Esophagus squamous epithelium (tissue), 4 donors: ENCODE measurements at regions not wholly inside any gene's neighbourhood (a gene's known extent, or its start where the extent isn't known, plus 50 kb on each side); places are given as distances from the start of the nearest gene placed in this dataset.

Experiments
- CTCF ChIP-seq, 6 experiments: fragments of 450-650 bp in 4 of 6; fragments of 200-600 bp in 2 of 6; sonication (generic) in 2 of 6; IDR thresholded peaks; one replicate each; pipeline ENCODE4 v1.5.1; 2016 to 2019; ENCODE audit warnings: antibody characterized with exemption in 6 of 6, mild to moderate bottlenecking in 4 of 6, moderate library complexity in 4 of 6
- POLR2A ChIP-seq, 4 donors: fragments of 450-650 bp; IDR thresholded peaks; one replicate each; pipeline ENCODE4 v1.6.1; 2017; ENCODE audit warnings: antibody characterized with exemption in 4 of 4, mild to moderate bottlenecking in 4 of 4, moderate library complexity in 3 of 4

- no peak for TF ChIP-seq CTCF (IDR thresholded peaks at IDR 0.05)
- no peak for TF ChIP-seq POLR2A (IDR thresholded peaks at IDR 0.05)
These were observed 154.1 kb downstream of the SDHAF3 start for GRCh38 chr7:97271619-97272018.
